IMR-90 (cell line): ENCODE measurements at regions not wholly inside any gene's neighbourhood (a gene's known extent, or its start where the extent isn't known, plus 50 kb on each side); places are given as distances from the start of the nearest gene placed in this dataset.

Experiments used
- ATAC-seq: fragments of 200-7000 bp; cut with Tn5 transposase; 2 replicates; pipeline ENCODE4 v1.9.1; 2020; ENCODE audit warnings: low read depth, mild to moderate bottlenecking, moderate library complexity
- BruUV-seq: library from RNA; stranded (reverse); fragments of 400-500 nt; replicated peaks from 2 replicates; lab custom pipeline; 2021; lab: Mats Ljungman, UMichigan
- CTCF ChIA-PET: fragments of 300-600 bp; formaldehyde crosslinking; extraction: SDS; loops from one replicate; lab custom pipeline; 2021; ENCODE audit warnings: antibody characterized with exemption; lab: Yijun Ruan, JAX
- POLR2A ChIA-PET: fragments of 300-600 bp; sonication (Branson Sonifier 250); formaldehyde crosslinking; loops from one replicate; lab custom pipeline; 2022; ENCODE audit warnings: antibody characterized with exemption; ENCODE audit not compliant: unreplicated experiment; lab: Charles Lee
- DNase-seq: peaks from one replicate; pipeline ENCODE4 v3.0.0; 2013
- H2AFZ ChIP-seq: replicated peaks from 2 replicates; pipeline ENCODE3; 2013; ENCODE audit warnings: low read length, mild to moderate bottlenecking; ENCODE audit not compliant: poor library complexity
- H2AK5ac ChIP-seq: 2 replicates; pipeline ENCODE4 v1.6.1; 2013; ENCODE audit warnings: low read depth, low read length, inconsistent platforms
- H2AK9ac ChIP-seq: replicated peaks from 2 replicates; pipeline ENCODE3; 2013; ENCODE audit warnings: mild to moderate bottlenecking, low read depth, low read length, moderate library complexity; ENCODE audit not compliant: poor library complexity
- H2BK120ac ChIP-seq: 2 replicates; pipeline ENCODE4 v1.6.1; 2013; ENCODE audit warnings: low read depth, low read length, inconsistent platforms
- H2BK15ac ChIP-seq: 3 replicates; pipeline ENCODE4 v1.6.1; 2013; ENCODE audit warnings: low read depth, low read length, inconsistent platforms
- H2BK20ac ChIP-seq: 2 replicates; pipeline ENCODE4 v1.6.1; 2013; ENCODE audit warnings: low read depth, mild to moderate bottlenecking, inconsistent platforms, low read length, moderate library complexity
- H2BK5ac ChIP-seq: 2 replicates; pipeline ENCODE4 v1.6.1; 2013; ENCODE audit warnings: mild to moderate bottlenecking, low read depth, low read length, inconsistent platforms; ENCODE audit not compliant: poor library complexity, severe bottlenecking
- H3K14ac ChIP-seq: replicated peaks from 2 replicates; pipeline ENCODE4 v1.6.1; 2013; ENCODE audit warnings: low read depth, low read length, inconsistent platforms
- H3K18ac ChIP-seq: 2 replicates; pipeline ENCODE4 v1.6.1; 2013; ENCODE audit warnings: low read depth, low read length, control low read depth
- H3K23ac ChIP-seq: 2 replicates; pipeline ENCODE4 v1.6.1; 2013; ENCODE audit warnings: low read depth, low read length, inconsistent platforms
- H3K27ac ChIP-seq: 2 replicates; pipeline ENCODE4 v1.5.1; 2013; ENCODE audit warnings: mild to moderate bottlenecking, control low read depth, low read length; ENCODE audit not compliant: insufficient read depth
- H3K27me3 ChIP-seq: 2 replicates; pipeline ENCODE4 v1.6.1; 2013; ENCODE audit warnings: low read length; ENCODE audit not compliant: control insufficient read depth, insufficient read depth
- H3K36me3 ChIP-seq: 2 replicates; pipeline ENCODE4 v1.6.1; 2013; ENCODE audit warnings: low read length, mixed read lengths; ENCODE audit not compliant: control insufficient read depth, insufficient read depth
- H3K4ac ChIP-seq: 2 replicates; pipeline ENCODE4 v1.6.1; 2013; ENCODE audit warnings: low read depth, low read length, inconsistent platforms
- H3K4me1 ChIP-seq: 2 replicates; pipeline ENCODE4 v1.6.1; 2013; ENCODE audit warnings: low read length, mixed read lengths; ENCODE audit not compliant: control insufficient read depth, insufficient read depth
- H3K4me2 ChIP-seq: 2 replicates; pipeline ENCODE4 v1.6.1; 2013; ENCODE audit warnings: low read depth, mild to moderate bottlenecking, control low read depth, low read length, moderate library complexity
- H3K4me3 ChIP-seq: 2 replicates; pipeline ENCODE4 v1.5.1; 2013; ENCODE audit warnings: low read depth, mild to moderate bottlenecking, control low read depth, low read length, moderate library complexity; ENCODE audit not compliant: insufficient read depth
- H3K56ac ChIP-seq: 2 replicates; pipeline ENCODE4 v1.6.1; 2013; ENCODE audit warnings: low read length, inconsistent platforms; ENCODE audit not compliant: insufficient read depth; ENCODE audit errors: extremely low read depth
- H3K79me1 ChIP-seq, 2 experiments: 2 replicates each; pipeline ENCODE4 v1.6.1; 2013; ENCODE audit warnings: low read length in 2 of 2, inconsistent platforms in 1 of 2, low read depth in 1 of 2
- H3K9ac ChIP-seq: 2 replicates; pipeline ENCODE4 v1.6.1; 2013; ENCODE audit warnings: low read depth, low read length, control low read depth
- H3K9me1 ChIP-seq: 2 replicates; pipeline ENCODE4 v1.6.1; 2013; ENCODE audit warnings: low read length, inconsistent platforms; ENCODE audit not compliant: insufficient read depth
- H3K9me3 ChIP-seq: 2 replicates; pipeline ENCODE4 v1.6.1; 2013; ENCODE audit warnings: low read length; ENCODE audit not compliant: control insufficient read depth, insufficient read depth
- H4K20me1 ChIP-seq: 2 replicates; pipeline ENCODE4 v1.6.1; 2013; ENCODE audit warnings: low read length, inconsistent platforms; ENCODE audit not compliant: insufficient read depth
- H4K5ac ChIP-seq: 2 replicates; pipeline ENCODE4 v1.6.1; 2013; ENCODE audit warnings: mild to moderate bottlenecking, low read depth, low read length, control low read depth
- H4K8ac ChIP-seq, 2 experiments: 2 replicates each; pipeline ENCODE4 v1.6.1; 2013; ENCODE audit warnings: low read depth in 2 of 2, low read length in 2 of 2, control low read depth in 1 of 2, inconsistent platforms in 1 of 2
- H4K91ac ChIP-seq: 2 replicates; pipeline ENCODE4 v1.6.1; 2013; ENCODE audit warnings: low read depth, low read length, inconsistent platforms; ENCODE audit not compliant: insufficient read depth
- CEBPB ChIP-seq: IDR thresholded peaks from 2 replicates; pipeline ENCODE4 v1.6.1; 2012; ENCODE audit warnings: low read depth, low read length, improper control_type of control experiment
- CHD1 ChIP-seq: IDR thresholded peaks from 2 replicates; pipeline ENCODE4 v1.6.1; 2012; ENCODE audit warnings: low read depth, low read length, improper control_type of control experiment
- RCOR1 ChIP-seq: IDR thresholded peaks from 2 replicates; pipeline ENCODE4 v1.6.1; 2012; ENCODE audit warnings: mild to moderate bottlenecking, low read length, improper control_type of control experiment; ENCODE audit not compliant: insufficient replicate concordance
- RFX5 ChIP-seq: IDR thresholded peaks from 2 replicates; pipeline ENCODE4 v1.8.0; 2012; ENCODE audit warnings: low read depth, mild to moderate bottlenecking, low read length, moderate library complexity
- WGBS, 2 experiments: methylation state at CpG; one replicate each; pipeline versions ENCODE4 v1.1.5 to v1.1.7; 2013; ENCODE audit warnings: missing lambda C conversion rate in 2 of 2; ENCODE audit not compliant: insufficient read length in 1 of 2; ENCODE audit errors: extremely low coverage in 2 of 2; 5-methylcytosine and 5-hydroxymethylcytosine counted together
- dilution Hi-C: fragments of 300-500 bp; cut with HindIII; formaldehyde crosslinking; loops from one replicate; pipeline ENCODE4 v1.14.3; 2018; ENCODE audit warnings: low sequenced_read_pairs; ENCODE audit not compliant: unreplicated experiment
- in situ Hi-C: fragments of 300-500 bp; cut with MboI; formaldehyde crosslinking; loops from 3 replicates; pipeline ENCODE4 v1.14.3; 2019; ENCODE audit warnings: low sequenced_read_pairs, inconsistent platforms, mixed read lengths
- intact Hi-C: fragments of 100-400 bp; cut with micrococcal nuclease; formaldehyde crosslinking; loops from 2 replicates; pipeline ENCODE4 v1.10.0; 2022
- TF ChIP-seq, protein P1 (sequence below): conservative IDR thresholded peaks from 2 replicates; pipeline ENCODE4 v1.5.1; 2012; ENCODE audit warnings: mild to moderate bottlenecking, low read depth, low read length, improper control_type of control experiment

- BruUV-seq, result no TSS peak
- H4K20me1 ChIP-seq, result no peaks in the 10 kb centered on the region
- H3K23ac ChIP-seq, result no peak overlapping the region
- H3K36me3 ChIP-seq, result no peaks in the 10 kb centered on the region
- H4K8ac ChIP-seq, result no peak overlapping the region
- H3K14ac ChIP-seq, result no peak overlapping the region
- H2AK9ac ChIP-seq, result no peak overlapping the region
- H3K27ac ChIP-seq, result no peak overlapping the region
- H3K9ac ChIP-seq, result no peak overlapping the region
- no peak overlapping the region for H3K18ac ChIP-seq
- no peak overlapping the region for H3K4me3 ChIP-seq
- dilution Hi-C loops (no loop called here), intact Hi-C loops (no loop called here), in situ Hi-C loops (no loop called here)
- no peak for TF ChIP-seq RFX5
- no peak for TF ChIP-seq CHD1
- TF ChIP-seq RCOR1, result no peak
- TF ChIP-seq, protein P1, sequence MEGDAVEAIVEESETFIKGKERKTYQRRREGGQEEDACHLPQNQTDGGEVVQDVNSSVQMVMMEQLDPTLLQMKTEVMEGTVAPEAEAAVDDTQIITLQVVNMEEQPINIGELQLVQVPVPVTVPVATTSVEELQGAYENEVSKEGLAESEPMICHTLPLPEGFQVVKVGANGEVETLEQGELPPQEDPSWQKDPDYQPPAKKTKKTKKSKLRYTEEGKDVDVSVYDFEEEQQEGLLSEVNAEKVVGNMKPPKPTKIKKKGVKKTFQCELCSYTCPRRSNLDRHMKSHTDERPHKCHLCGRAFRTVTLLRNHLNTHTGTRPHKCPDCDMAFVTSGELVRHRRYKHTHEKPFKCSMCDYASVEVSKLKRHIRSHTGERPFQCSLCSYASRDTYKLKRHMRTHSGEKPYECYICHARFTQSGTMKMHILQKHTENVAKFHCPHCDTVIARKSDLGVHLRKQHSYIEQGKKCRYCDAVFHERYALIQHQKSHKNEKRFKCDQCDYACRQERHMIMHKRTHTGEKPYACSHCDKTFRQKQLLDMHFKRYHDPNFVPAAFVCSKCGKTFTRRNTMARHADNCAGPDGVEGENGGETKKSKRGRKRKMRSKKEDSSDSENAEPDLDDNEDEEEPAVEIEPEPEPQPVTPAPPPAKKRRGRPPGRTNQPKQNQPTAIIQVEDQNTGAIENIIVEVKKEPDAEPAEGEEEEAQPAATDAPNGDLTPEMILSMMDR, result no peak
- no peak for TF ChIP-seq CEBPB
- no peak overlapping the region for H2AFZ ChIP-seq
- H2BK20ac ChIP-seq, result no peak overlapping the region
- no peak overlapping the region for H2BK15ac ChIP-seq
- H3K4me1 ChIP-seq, result no peaks in the 10 kb centered on the region
- ChIA-PET POLR2A (no interaction called here), CTCF (no interaction called here)
- no peak overlapping the region for H2BK120ac ChIP-seq
- no peak overlapping the region for H3K56ac ChIP-seq
- no peak overlapping the region for H2BK5ac ChIP-seq
- H3K9me3 ChIP-seq, result no peaks in the 10 kb centered on the region
- H3K79me1 ChIP-seq, result no peaks in the 10 kb centered on the region
- no peak overlapping the region for H4K91ac ChIP-seq
- H3K4me2 ChIP-seq, result no peak overlapping the region
- DNase-seq (no peak), ATAC-seq (no peak)
- peaks cover 8% of the 10 kb centered on the region for H3K27me3 ChIP-seq
- no CpG with 5 or more reads among the region's 1 CpG for WGBS, 2 experiments
- H2AK5ac ChIP-seq, result no peak overlapping the region
- no peaks in the 10 kb centered on the region for H3K9me1 ChIP-seq
- H4K5ac ChIP-seq, result no peak overlapping the region
- H3K4ac ChIP-seq, result no peak overlapping the region
These were observed 301.9 kb upstream of the PRKCQ start for GRCh38 chr10:6881987-6882386.
